Stimulated activated CD8-positive, alpha-beta memory T cell treated with anti-CD3 and anti-CD28 coated beads, Interleukin-4, amount 100 ng/mL, for 1 hour (primary cell): ENCODE measurements at regions not wholly inside any gene's neighbourhood (a gene's known extent, or its start where the extent isn't known, plus 50 kb on each side); places are given as distances from the start of the nearest gene placed in this dataset.

Experiments used
- DNase-seq, 2 donors: peaks; one replicate each; pipeline ENCODE4 v3.0.0-alpha.2; 2020; ENCODE audit warnings: low read depth in 2 of 2, low spot score in 1 of 2

GRCh38 chr22:27083610-27084009 is 426.2 kb downstream of the MIAT start:
- DNase-seq: no peak

GRCh38 chr22:27084130-27084529 is 426.7 kb downstream of the MIAT start:
- DNase-seq: no peak

GRCh38 chr22:27086080-27087044 is 429.0 kb downstream of the MIAT start:
- DNase-seq: no peak

GRCh38 chr22:27087051-27087450 is 429.7 kb downstream of the MIAT start:
- DNase-seq: no peak

- no peak for DNase-seq
Observed at GRCh38 chr22:27088026-27088425, 430.6 kb downstream of the MIAT start.

- DNase-seq: no peak
Observed at GRCh38 chr22:27089264-27089663, 431.9 kb downstream of the MIAT start.

- DNase-seq: no peak
Observed at GRCh38 chr22:27090611-27091011, 433.2 kb downstream of the MIAT start.

- no peak for DNase-seq
Observed at GRCh38 chr22:27093422-27093821, 436.0 kb downstream of the MIAT start.

GRCh38 chr22:27094633-27095308 is 437.4 kb downstream of the MIAT start:
- DNase-seq: no peak

- DNase-seq: no peak
Observed at GRCh38 chr22:27097506-27097905, 440.1 kb downstream of the MIAT start.

GRCh38 chr22:27097933-27098332 is 440.5 kb downstream of the MIAT start:
- no peak for DNase-seq

GRCh38 chr22:27099946-27100722 is 442.7 kb downstream of the MIAT start:
- no peak for DNase-seq

GRCh38 chr22:27100789-27101188 is 443.4 kb downstream of the MIAT start:
- no peak for DNase-seq

- DNase-seq: no peak
Observed at GRCh38 chr22:27101288-27101687, 443.9 kb downstream of the MIAT start.

- DNase-seq: no peak
Observed at GRCh38 chr22:27104449-27104848, 447.1 kb downstream of the MIAT start.

- no peak for DNase-seq
Observed at GRCh38 chr22:27105142-27106025, 448.0 kb downstream of the MIAT start.

GRCh38 chr22:27106985-27107384 is 449.6 kb downstream of the MIAT start:
- DNase-seq: no peak

- DNase-seq: no peak
Observed at GRCh38 chr22:27107386-27107785, 450.0 kb downstream of the MIAT start.

GRCh38 chr22:27107824-27108223 is 450.4 kb downstream of the MIAT start:
- DNase-seq: no peak

GRCh38 chr22:27108425-27109114 is 451.2 kb downstream of the MIAT start:
- DNase-seq: no peak
